Pancreas (tissue), 10 donors: ENCODE measurements at regions not wholly inside any gene's neighbourhood (a gene's known extent, or its start where the extent isn't known, plus 50 kb on each side); places are given as distances from the start of the nearest gene placed in this dataset.

Source experiments
- ATAC-seq, 4 donors: fragments of 200-7000 bp; cut with Tn5 transposase; one replicate each; pipeline versions ENCODE4 v1.8.0 to v1.9.1; 2020; ENCODE audit warnings: mild to moderate bottlenecking in 4 of 4, moderate library complexity in 4 of 4
- DNase-seq, 6 donors: peaks; one replicate each; pipeline ENCODE4 v3.0.0-alpha.2; 2020
- FAIRE-seq: peaks from 2 replicates; lab custom pipeline; 2012; peaks lifted over from hg19 to GRCh38; lab: Jason Lieb, UNC
- H3K27ac ChIP-seq, 4 donors: fragments of 200-600 bp; sonication (generic); 1 replicate in 3 of 4; 2 replicates in 1 of 4; pipeline versions ENCODE4 v1.5.0 to v1.8.0; 2020
- H3K27me3 ChIP-seq, 4 donors: fragments of 200-600 bp; one replicate each; pipeline ENCODE4 v1.8.0; 2021
- H3K36me3 ChIP-seq, 3 donors: fragments of 200-600 bp; sonication (generic) in 1 of 3; one replicate each; pipeline versions ENCODE4 v1.5.0 to v1.8.0; 2020 to 2021
- H3K4me1 ChIP-seq, 3 donors: fragments of 200-600 bp; one replicate each; pipeline ENCODE4 v1.8.0; 2021
- H3K4me3 ChIP-seq, 4 donors: fragments of 200-600 bp; sonication (generic) in 2 of 4; one replicate each; pipeline versions ENCODE4 v1.5.0 to v1.8.0; 2020 to 2021
- H3K9me3 ChIP-seq, 4 donors: fragments of 200-600 bp; one replicate each; pipeline ENCODE4 v1.8.0; 2021
- CTCF ChIP-seq, 4 donors: fragments of 200-600 bp; sonication (generic) in 3 of 4; IDR thresholded peaks; one replicate each; pipeline versions ENCODE4 v1.5.0 to v1.8.0; 2021; ENCODE audit warnings: antibody characterized with exemption in 4 of 4
- WGBS, 2 donors: extraction: QIAGEN DNeasy Blood & Tissue Kit; methylation state at CpG; one replicate each; pipeline ENCODE4 v1.1.7; 2013; 5-methylcytosine and 5-hydroxymethylcytosine counted together
- intact Hi-C, 3 donors: fragments of 100-400 bp; cut with DNase I; formaldehyde crosslinking; loops; one replicate each; pipeline versions ENCODE4 v1.11.1 to v1.14.2; 2022
- donor health status: healthy with polysubstance abuse.
- donor health status: DM: no; HTN: no; CAD: no; lungs with moderate emphysema.
- donor health status: DM: no; HTN: no; CAD: no.
- donor health status: control.
- donor health status: control.
- donor health status: Bipolar disorder and iron deficiency.
- donor health status: DM: yes; HTN: yes; CAD: no.
- donor health status: DM: no; HTN: no; CAD: no.
- donor health status: DM: no; HTN: no; CAD: no.
- donor health status: DM: yes; HTN: yes; CAD: no.

DNA sequence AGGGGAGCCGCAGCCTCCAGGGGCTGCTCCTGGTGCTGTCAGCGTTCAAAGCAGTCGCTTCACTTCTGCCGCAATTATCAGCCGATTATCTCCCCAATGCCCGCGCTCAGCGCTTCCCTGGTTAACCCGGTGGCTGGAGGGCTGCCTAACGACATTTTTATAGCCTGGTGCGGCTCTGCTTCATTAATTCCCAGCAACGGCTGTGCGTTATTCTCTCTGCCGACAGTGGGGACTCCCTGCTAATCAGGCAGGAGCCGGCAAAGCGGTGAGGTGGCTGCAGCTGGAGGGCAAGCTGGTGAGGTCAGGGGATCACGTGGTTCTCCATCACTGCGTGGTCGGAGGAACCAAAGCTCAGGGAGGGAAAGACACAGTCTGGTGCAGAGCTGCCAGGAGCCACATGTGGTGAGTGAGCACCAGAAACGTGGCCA lies 62.9 kb downstream of the GLRX5 start:
- no peak for TF ChIP-seq CTCF (IDR thresholded peaks at IDR 0.05)
- Histone ChIP-seq H3K27me3 (no peaks in the 10 kb centered on the region), H3K4me1 (no peaks in the 10 kb centered on the region), H3K36me3 (no peaks in the 10 kb centered on the region), H3K4me3 (no peak overlapping the region), H3K27ac (no peak overlapping the region), H3K9me3 (no peaks in the 10 kb centered on the region)
- 9% methylated on average over 20 of the region's 20 CpGs for WGBS, 2 donors
- no peak for FAIRE-seq
- intact Hi-C loops = no loop called here
- DNase-seq = peak in 2 of 6 donors; percentile 8 to 16
- ATAC-seq = peak in 3 of 4 donors; percentile 36 to 71 (median 68)

- intact Hi-C loops = loop anchor here in 2 of 3 donors (10.0 kb wide), 2 partner anchors 83 to 173 kb away; partner anchors contain the start of gene TCL1B (in 1 of the 2)
- H3K27me3 ChIP-seq = no peaks in the 10 kb centered on the region
- H3K36me3 ChIP-seq = no peaks in the 10 kb centered on the region
- ATAC-seq (no peak), DNase-seq (no peak), FAIRE-seq (no peak)
- TF ChIP-seq CTCF (IDR thresholded peaks at IDR 0.05) = no peak
- H3K4me1 ChIP-seq = no peaks in the 10 kb centered on the region
- 31 to 35% methylated on average over 3 of the region's 3 CpGs for WGBS, 2 donors
- no peaks in the 10 kb centered on the region for H3K9me3 ChIP-seq
- H3K4me3 ChIP-seq = no peak overlapping the region
- H3K27ac ChIP-seq = no peak overlapping the region
Measured at GRCh38 chr14:95601650-95602049, 66.8 kb downstream of the GLRX5 start.

DNA sequence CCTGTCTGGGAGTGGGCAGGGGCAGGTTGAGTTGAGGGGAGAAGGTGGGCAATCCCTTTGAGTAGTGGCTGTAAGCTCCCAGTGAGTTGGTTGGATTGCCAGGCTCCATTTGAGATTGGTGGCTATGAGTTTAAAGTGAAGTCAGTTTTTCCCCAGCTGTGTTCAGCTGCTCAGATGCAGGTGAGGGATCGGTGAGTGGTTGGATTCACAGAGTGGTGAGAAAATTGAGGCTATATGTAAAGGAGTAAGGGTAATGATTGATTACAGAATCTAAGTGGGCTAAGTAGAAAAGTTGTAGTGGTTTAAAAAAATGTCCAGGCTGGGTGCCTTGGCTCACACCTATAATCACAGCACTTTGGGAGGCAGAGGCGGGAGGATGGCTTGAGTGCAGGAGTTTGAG lies 68.6 kb downstream of the GLRX5 start:
- FAIRE-seq = no peak
- Histone ChIP-seq H3K4me3 (no peak overlapping the region), H3K27me3 (no peaks in the 10 kb centered on the region), H3K9me3 (no peaks in the 10 kb centered on the region), H3K27ac (no peak overlapping the region), H3K36me3 (no peaks in the 10 kb centered on the region), H3K4me1 (no peaks in the 10 kb centered on the region)
- 86 to 91% methylated on average over 2 of the region's 2 CpGs for WGBS, 2 donors
- DNase-seq = no peak
- no peak for ATAC-seq
- intact Hi-C loops = loop anchor here in 2 of 3 donors (10.0 kb wide), 2 partner anchors 81 to 171 kb away; partner anchors contain the start of gene TCL1B (in 1 of the 2)
- TF ChIP-seq CTCF (IDR thresholded peaks at IDR 0.05) = no peak

DNA sequence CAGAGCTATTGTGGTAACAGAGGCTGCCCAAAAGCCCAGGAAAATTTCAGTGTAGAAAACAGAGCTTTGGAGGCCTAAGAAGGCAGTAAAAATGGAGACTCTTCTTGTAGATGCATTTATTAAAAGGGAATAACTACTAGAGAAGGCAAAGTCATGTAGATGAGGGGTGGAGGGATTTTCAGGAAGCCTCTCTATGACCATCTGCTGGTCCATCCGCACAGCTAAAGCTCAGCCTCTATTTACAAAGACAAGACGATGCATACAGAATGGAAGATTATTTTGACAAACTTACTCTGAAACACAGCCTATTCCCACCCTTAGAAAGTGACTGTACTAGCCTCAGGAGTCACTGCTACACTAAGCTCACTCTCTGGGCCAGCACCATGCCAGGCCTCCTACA lies 71.4 kb downstream of the GLRX5 start:
- intact Hi-C loops = loop anchor here in 2 of 3 donors (5.0 to 10.0 kb wide), 3 partner anchors 79 to 169 kb away; partner anchors contain the start of gene TCL1B (in 2 of the 2)
- ATAC-seq = no peak

More for the DNA sequence above, 71.4 kb downstream of the GLRX5 start:
- Histone ChIP-seq H3K4me3 (no peak overlapping the region), H3K27me3 (no peaks in the 10 kb centered on the region), H3K36me3 (no peaks in the 10 kb centered on the region), H3K4me1 (no peaks in the 10 kb centered on the region), H3K27ac (no peak overlapping the region), H3K9me3 (no peaks in the 10 kb centered on the region)
- 87 to 89% methylated on average over 2 of the region's 2 CpGs for WGBS, 2 donors
- FAIRE-seq = no peak
- no peak for TF ChIP-seq CTCF (IDR thresholded peaks at IDR 0.05)
- no peak for DNase-seq
